K562 (cell line): ENCODE measurements at regions not wholly inside any gene's neighbourhood (a gene's known extent, or its start where the extent isn't known, plus 50 kb on each side); places are given as distances from the start of the nearest gene placed in this dataset.

ENCODE experiments used
- BACH1 ChIP-seq: fragments of 200-800 bp; sonication (Bioruptor generic); IDR thresholded peaks from 2 replicates; pipeline ENCODE4 v1.6.1; 2016; ENCODE audit warnings: missing genetic modification characterization, missing compliant biosample characterization
- DPF2 ChIP-seq: fragments of 450-650 bp; IDR thresholded peaks from 2 replicates; pipeline ENCODE4 v1.6.1; 2016
- ELF1 ChIP-seq: fragments of 200-800 bp; sonication (Bioruptor generic); IDR thresholded peaks from 2 replicates; pipeline ENCODE4 v1.6.1; 2016; ENCODE audit warnings: missing genetic modification characterization, missing compliant biosample characterization
- EP300 ChIP-seq: IDR thresholded peaks from 2 replicates; pipeline ENCODE4 v1.6.1; 2012; ENCODE audit warnings: low read length, improper control_type of control experiment
- FOSL1 ChIP-seq: fragments of 200-800 bp; sonication (Bioruptor generic); conservative IDR thresholded peaks from 2 replicates; pipeline ENCODE4 v1.6.1; 2016; ENCODE audit warnings: missing genetic modification characterization, missing compliant biosample characterization
- JUNB ChIP-seq: fragments of 450-650 bp; formaldehyde crosslinking; conservative IDR thresholded peaks from 2 replicates; pipeline ENCODE4 v1.4.0; 2020; ENCODE audit warnings: mild to moderate bottlenecking
- L3MBTL2 ChIP-seq: fragments of 450-650 bp; IDR thresholded peaks from 2 replicates; pipeline ENCODE4 v1.6.1; 2016; ENCODE audit warnings: mild to moderate bottlenecking, moderate library complexity
- MAZ ChIP-seq, 2 experiments: fragments of 450-650 bp in 1 of 2; sonication (generic) in 1 of 2; formaldehyde crosslinking; IDR thresholded peaks in 1 of 2; conservative IDR thresholded peaks in 1 of 2; 2 replicates each; pipeline versions ENCODE4 v1.4.0 to v1.5.0; 2020; ENCODE audit warnings: mild to moderate bottlenecking in 1 of 2, missing genetic modification reagents in 1 of 2
- MBD2 ChIP-seq: sonication (generic); IDR thresholded peaks from 2 replicates; pipeline ENCODE4 v1.6.1; 2016; ENCODE audit warnings: low read depth, borderline replicate concordance
- MLLT1 ChIP-seq, 2 experiments: fragments of 450-650 bp; IDR thresholded peaks; 2 replicates each; pipeline ENCODE4 v1.6.1; 2016
- NBN ChIP-seq: fragments of 450-650 bp; IDR thresholded peaks from 2 replicates; pipeline ENCODE4 v1.6.1; 2016; ENCODE audit warnings: low read depth, mild to moderate bottlenecking
- NCOA2 ChIP-seq, 2 experiments: fragments of 450-650 bp; IDR thresholded peaks; 2 replicates each; pipeline ENCODE4 v1.6.1; 2018; ENCODE audit warnings: mild to moderate bottlenecking in 2 of 2, moderate library complexity in 1 of 2; ENCODE audit not compliant: partially characterized antibody in 2 of 2
- OTX1 ChIP-seq: fragments of 450-650 bp; formaldehyde crosslinking; IDR thresholded peaks from 2 replicates; pipeline ENCODE4 v1.4.0; 2022; ENCODE audit warnings: mild to moderate bottlenecking
- POLR2H ChIP-seq: IDR thresholded peaks from 2 replicates; pipeline ENCODE4 v1.6.1; 2016; ENCODE audit warnings: missing genetic modification characterization, low read depth, mild to moderate bottlenecking, control low read depth, missing compliant biosample characterization, moderate library complexity
- RAD21 ChIP-seq, 2 experiments: fragments of 250-450 bp in 1 of 2; fragments of 450-650 bp in 1 of 2; sonication (Bioruptor Pico) in 1 of 2; formaldehyde crosslinking in 1 of 2; IDR thresholded peaks in 1 of 2; conservative IDR thresholded peaks in 1 of 2; 2 replicates each; pipeline versions ENCODE4 v1.4.0 to v1.8.0; 2020 to 2022; ENCODE audit warnings: mild to moderate bottlenecking in 2 of 2, moderate library complexity in 1 of 2
- SMARCC2 ChIP-seq: fragments of 450-650 bp; IDR thresholded peaks from 2 replicates; pipeline ENCODE4 v1.6.1; 2017; ENCODE audit warnings: antibody characterized with exemption, moderate library complexity, mild to moderate bottlenecking, low read depth
- THRA ChIP-seq: fragments of 450-650 bp; IDR thresholded peaks from 2 replicates; pipeline ENCODE4 v1.6.1; 2017; ENCODE audit warnings: mild to moderate bottlenecking, moderate library complexity
- USF2 ChIP-seq: sonication (generic); formaldehyde crosslinking; IDR thresholded peaks from 2 replicates; pipeline ENCODE4 v1.5.0; 2020; ENCODE audit warnings: missing genetic modification reagents
- ZNF316 ChIP-seq: fragments of 450-650 bp; IDR thresholded peaks from 2 replicates; pipeline ENCODE4 v1.6.1; 2016
- ZNF644 ChIP-seq: fragments of 200-800 bp; sonication (Bioruptor generic); IDR thresholded peaks from 2 replicates; pipeline ENCODE4 v1.6.1; 2016; ENCODE audit warnings: low read depth, missing genetic modification characterization, missing compliant biosample characterization
- TF ChIP-seq, protein P1 (sequence below): fragments of 200-800 bp; sonication (Bioruptor generic); IDR thresholded peaks from 2 replicates; pipeline ENCODE4 v1.6.1; 2017; ENCODE audit warnings: missing genetic modification characterization, missing compliant biosample characterization
- TF ChIP-seq, protein P2 (sequence below): fragments of 450-650 bp; IDR thresholded peaks from 2 replicates; pipeline ENCODE4 v1.6.1; 2016; ENCODE audit warnings: missing biosample characterization, missing genetic modification characterization

- peak; percentile 33; the same call in 1 of the 2 replicates for TF ChIP-seq NBN
- TF ChIP-seq OTX1: peak; percentile 83
- peak; percentile 35; the same call in 1 of the 2 replicates for TF ChIP-seq USF2 (CRISPR knock-in tag)
- TF ChIP-seq, protein P1, sequence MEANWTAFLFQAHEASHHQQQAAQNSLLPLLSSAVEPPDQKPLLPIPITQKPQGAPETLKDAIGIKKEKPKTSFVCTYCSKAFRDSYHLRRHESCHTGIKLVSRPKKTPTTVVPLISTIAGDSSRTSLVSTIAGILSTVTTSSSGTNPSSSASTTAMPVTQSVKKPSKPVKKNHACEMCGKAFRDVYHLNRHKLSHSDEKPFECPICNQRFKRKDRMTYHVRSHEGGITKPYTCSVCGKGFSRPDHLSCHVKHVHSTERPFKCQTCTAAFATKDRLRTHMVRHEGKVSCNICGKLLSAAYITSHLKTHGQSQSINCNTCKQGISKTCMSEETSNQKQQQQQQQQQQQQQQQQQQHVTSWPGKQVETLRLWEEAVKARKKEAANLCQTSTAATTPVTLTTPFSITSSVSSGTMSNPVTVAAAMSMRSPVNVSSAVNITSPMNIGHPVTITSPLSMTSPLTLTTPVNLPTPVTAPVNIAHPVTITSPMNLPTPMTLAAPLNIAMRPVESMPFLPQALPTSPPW (CRISPR knock-in tag): peak; percentile 55
- peak in 1 of 2 experiments; percentile 53; a peak in 1 of 4 replicates for TF ChIP-seq MLLT1 (IDR thresholded peaks at IDR 0.05)
- TF ChIP-seq L3MBTL2: peak; percentile 46; the same call in 1 of the 2 replicates
- peak; percentile 63; the same call in 1 of the 2 replicates for TF ChIP-seq SMARCC2
- TF ChIP-seq DPF2: peak; percentile 90
- peak; percentile 49; the same call in 1 of the 2 replicates for TF ChIP-seq THRA
- peak; percentile 72 for TF ChIP-seq ELF1 (tag)
- peak in 1 of 2 experiments; percentile 40 for TF ChIP-seq NCOA2 (IDR thresholded peaks at IDR 0.05; ENCODE audit: partially characterized antibody in 2 of 2)
- peak; percentile 13 for TF ChIP-seq ZNF644
- TF ChIP-seq JUNB (CRISPR knock-in tag): peak; percentile 96
- peak; percentile 89 for TF ChIP-seq BACH1 (tag)
- TF ChIP-seq FOSL1 (tag): peak; percentile 100
- TF ChIP-seq, protein P2, sequence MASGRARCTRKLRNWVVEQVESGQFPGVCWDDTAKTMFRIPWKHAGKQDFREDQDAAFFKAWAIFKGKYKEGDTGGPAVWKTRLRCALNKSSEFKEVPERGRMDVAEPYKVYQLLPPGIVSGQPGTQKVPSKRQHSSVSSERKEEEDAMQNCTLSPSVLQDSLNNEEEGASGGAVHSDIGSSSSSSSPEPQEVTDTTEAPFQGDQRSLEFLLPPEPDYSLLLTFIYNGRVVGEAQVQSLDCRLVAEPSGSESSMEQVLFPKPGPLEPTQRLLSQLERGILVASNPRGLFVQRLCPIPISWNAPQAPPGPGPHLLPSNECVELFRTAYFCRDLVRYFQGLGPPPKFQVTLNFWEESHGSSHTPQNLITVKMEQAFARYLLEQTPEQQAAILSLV (tag): peak; percentile 6; the same call in 1 of the 2 replicates
- peak; percentile 86 for TF ChIP-seq EP300
- TF ChIP-seq RAD21 (CRISPR knock-in tag; conservative IDR thresholded peaks at IDR 0.05 in 1 of 2, IDR thresholded peaks at IDR 0.05 in 1 of 2): peak in 1 of 2 experiments; percentile 4; a peak in 1 of 4 replicates
- TF ChIP-seq MBD2: 0 out of 2 replicates have a peak, but pooled peaks have one; percentile 36
- peak; percentile 78 for TF ChIP-seq ZNF316
- TF ChIP-seq POLR2H: peak; percentile 43; the same call in 1 of the 2 replicates
- peak; percentile 44 to 56; a peak in 3 of 4 replicates for TF ChIP-seq MAZ (CRISPR knock-in tag; conservative IDR thresholded peaks at IDR 0.05 in 1 of 2, IDR thresholded peaks at IDR 0.05 in 1 of 2)
Observed at GRCh38 chr9:38170763-38171537, 101.9 kb upstream of the SHB start (continued).
